ENCODE measurements at regions not wholly inside any gene's neighbourhood (a gene's known extent, or its start where the extent isn't known, plus 50 kb on each side); places are given as distances from the start of the nearest gene placed in this dataset.

GRCh38 chr9:3659647-3660046 lies 133.8 kb upstream of the RFX3 start:
- H3K79me2 ChIP-seq (ENCODE audit: insufficient read depth, low read length): no peaks in the 10 kb centered on the region
- DNase-seq (ENCODE audit: low spot score) (no peak), ATAC-seq (no peak), FAIRE-seq (no peak)
- no peak overlapping the region for H3K27ac ChIP-seq (ENCODE audit: extremely low read length, insufficient read depth, low read length)
- H3K27me3 ChIP-seq (ENCODE audit: control insufficient read depth in 1 of 2, insufficient read depth in 2 of 2, low read length in 2 of 2): 0 out of 5 replicates have a peak, but pooled peaks cover 0 to 2% of the 10 kb centered on the region in 2 experiments
- H2AFZ ChIP-seq (ENCODE audit: low read length): no peak overlapping the region
- intact Hi-C loops (cut with micrococcal nuclease; ENCODE audit: unreplicated experiment) (no loop called here), in situ Hi-C loops (cut with HindIII; ENCODE audit: extremely low pct_ligation_motif_present, low pct_unique_long_range_greater_than_20kb) (no loop called here)
- 12% methylated on average over 2 of the region's 2 CpGs for WGBS (ENCODE audit: low lambda C conversion rate)
- H3K9ac ChIP-seq (ENCODE audit: insufficient read depth, low read depth, low read length): no peak overlapping the region
- ChIA-PET CTCF (ENCODE audit: low intra/inter-chr PET ratio, low total read pairs) (no interaction called here), POLR2A (no interaction called here)
- H4K20me1 ChIP-seq (ENCODE audit: insufficient read depth, low read length): no peaks in the 10 kb centered on the region
- H3K36me3 ChIP-seq (replicated peaks in 1 of 2; ENCODE audit: control insufficient read depth in 1 of 2, insufficient read depth in 2 of 2, low read length in 2 of 2): no peaks in the 10 kb centered on the region
- BruUV-seq (replicated peaks): no TSS peak
- H3K4me2 ChIP-seq (ENCODE audit: low read depth, low read length): no peak overlapping the region
- H3K4me1 ChIP-seq (ENCODE audit: insufficient read depth, low read length): no peaks in the 10 kb centered on the region
- H3K9me3 ChIP-seq (ENCODE audit: low read length): no peaks in the 10 kb centered on the region
- no peak overlapping the region for H3K4me3 ChIP-seq (replicated peaks in 1 of 3; ENCODE audit: insufficient read depth in 1 of 3, low read depth in 2 of 3, low read length in 3 of 3)
- no peak for TF ChIP-seq ZNF142 (CRISPR knock-in tag; IDR thresholded peaks at IDR 0.05)
- no peak for TF ChIP-seq ARID2 (CRISPR knock-in tag; IDR thresholded peaks at IDR 0.05; ENCODE audit: borderline replicate concordance)
- TF ChIP-seq HNRNPK (IDR thresholded peaks at IDR 0.05; ENCODE audit: low read depth, low read length, poor library complexity, severe bottlenecking): no peak
- TF ChIP-seq TERF1 (CRISPR knock-in tag; IDR thresholded peaks at IDR 0.05): no peak
- TF ChIP-seq ARID5B (CRISPR knock-in tag; IDR thresholded peaks at IDR 0.05): no peak
- TF ChIP-seq BATF2 (CRISPR knock-in tag; IDR thresholded peaks at IDR 0.05): no peak
- TF ChIP-seq SIX4 (CRISPR knock-in tag; IDR thresholded peaks at IDR 0.05): no peak
- TF ChIP-seq ZNF34 (CRISPR knock-in tag; IDR thresholded peaks at IDR 0.05; ENCODE audit: borderline replicate concordance): no peak
- no peak for TF ChIP-seq ZMYM4 (CRISPR knock-in tag; IDR thresholded peaks at IDR 0.05)
- TF ChIP-seq ZNF501 (CRISPR knock-in tag; IDR thresholded peaks at IDR 0.05): no peak
- no peak for TF ChIP-seq ZNF691 (CRISPR knock-in tag; IDR thresholded peaks at IDR 0.05; ENCODE audit: borderline replicate concordance, low read depth)

All from HepG2 (cell line).